Embryonic facial prominence (tissue), 1 donor: ENCODE measurements at regions not wholly inside any gene's neighbourhood (a gene's known extent, or its start where the extent isn't known, plus 50 kb on each side); places are given as distances from the start of the nearest gene placed in this dataset.
"Not testable (repeated sequence)": the region's sequence is repeated elsewhere in the genome, so short reads cannot be mapped to it uniquely, and the experiment has no call there.

Experiments
- DNase-seq: peaks from one replicate; pipeline ENCODE4 v3.0.0-alpha.2; 2016; ENCODE audit errors: extremely low spot score

DNA sequence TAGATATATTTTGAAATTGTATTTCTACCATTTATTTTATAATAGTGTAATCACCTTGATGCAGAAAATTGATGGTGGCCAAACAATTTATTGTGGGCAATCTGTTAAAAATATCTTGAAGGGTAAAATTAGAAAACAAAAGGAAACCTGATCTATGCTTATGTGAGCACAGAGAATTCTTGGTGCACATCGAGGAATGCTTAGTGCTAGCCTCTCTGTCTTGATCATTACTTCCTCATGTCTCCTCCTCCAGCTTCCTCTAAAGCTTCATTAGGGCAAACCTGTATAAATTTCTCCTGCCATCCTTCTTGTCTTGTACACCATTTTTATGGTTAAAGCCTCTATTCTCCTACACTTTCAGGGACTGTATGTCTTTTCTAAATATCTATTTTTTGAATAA is 725.8 kb downstream of the RAPGEF2 start:
- no peak for DNase-seq

DNA sequence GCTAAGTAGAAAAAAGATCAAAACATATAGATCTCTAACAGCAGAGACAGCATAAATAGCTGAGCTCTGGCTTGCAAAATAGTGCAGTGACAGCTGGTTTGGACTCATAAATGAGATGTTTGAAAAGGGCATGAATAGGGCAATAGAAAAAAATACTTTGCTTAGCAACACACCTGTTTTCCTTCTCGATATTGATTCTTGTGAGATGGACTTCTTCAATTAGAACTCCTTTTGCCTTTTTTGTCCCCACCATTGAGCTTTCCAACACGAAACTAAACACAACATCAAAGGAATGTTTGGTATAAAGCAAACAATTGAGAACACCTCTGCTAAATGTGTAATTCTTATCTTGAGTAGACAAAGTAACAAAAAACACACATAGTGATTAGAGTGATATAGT is 726.3 kb downstream of the RAPGEF2 start:
- DNase-seq: no peak

DNA sequence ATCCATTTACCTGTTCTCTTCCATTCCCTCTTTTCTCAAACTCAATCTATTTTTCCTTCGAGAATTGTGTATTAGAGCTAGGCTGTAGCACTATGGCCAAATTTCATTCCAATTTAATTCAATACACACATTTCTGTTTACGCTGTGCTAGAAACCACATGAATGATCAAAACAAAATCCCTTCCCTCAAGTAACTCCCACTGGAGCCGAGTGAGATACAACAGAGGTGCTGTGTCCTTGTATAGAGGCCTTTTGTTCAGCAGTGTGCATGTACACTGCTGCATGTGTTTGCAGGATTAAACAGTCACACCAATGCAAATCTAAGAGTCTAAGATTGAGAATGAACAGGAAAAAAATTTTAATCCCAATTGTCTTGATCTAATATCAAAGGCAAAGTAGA is 734.2 kb downstream of the RAPGEF2 start:
- DNase-seq: no peak

DNA sequence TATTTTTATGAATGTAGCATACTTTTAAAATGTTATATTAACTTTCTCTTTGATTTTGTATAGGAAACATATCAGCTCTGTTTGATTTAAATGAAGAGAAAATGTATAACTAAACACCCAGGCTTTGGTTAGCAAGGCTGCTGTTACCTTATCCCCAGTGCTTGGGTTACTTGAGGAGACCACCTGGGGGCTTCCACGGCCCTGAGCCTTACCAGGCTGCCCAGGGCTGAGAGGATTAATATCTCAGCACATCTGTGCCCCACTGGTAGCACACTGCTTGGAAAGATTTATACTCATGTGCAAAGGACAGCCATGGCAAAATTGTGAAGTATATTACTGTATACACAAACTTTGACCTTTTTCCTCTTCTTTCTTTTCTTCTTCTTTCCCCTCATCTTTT is 752.9 kb downstream of the RAPGEF2 start:
- DNase-seq: no peak

DNA sequence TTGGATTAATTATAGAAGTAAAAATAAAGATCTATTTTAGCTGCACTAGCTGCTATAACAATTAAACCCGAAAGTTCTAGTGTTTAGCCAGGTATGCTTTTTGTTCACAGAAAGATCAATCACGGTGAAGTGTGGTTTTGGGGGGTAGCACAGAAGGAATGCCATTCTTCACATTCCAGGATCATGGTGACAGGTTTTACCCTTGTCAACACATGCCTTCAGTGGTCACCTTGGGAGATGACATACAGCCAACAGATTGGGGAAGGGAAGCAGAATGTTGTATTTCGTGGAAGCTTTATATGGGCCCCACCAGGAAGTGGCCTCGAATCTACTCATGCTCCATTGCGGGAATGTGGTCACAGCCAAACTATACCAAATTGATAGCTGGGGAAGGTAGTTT is 753.6 kb downstream of the RAPGEF2 start:
- no peak for DNase-seq

DNA sequence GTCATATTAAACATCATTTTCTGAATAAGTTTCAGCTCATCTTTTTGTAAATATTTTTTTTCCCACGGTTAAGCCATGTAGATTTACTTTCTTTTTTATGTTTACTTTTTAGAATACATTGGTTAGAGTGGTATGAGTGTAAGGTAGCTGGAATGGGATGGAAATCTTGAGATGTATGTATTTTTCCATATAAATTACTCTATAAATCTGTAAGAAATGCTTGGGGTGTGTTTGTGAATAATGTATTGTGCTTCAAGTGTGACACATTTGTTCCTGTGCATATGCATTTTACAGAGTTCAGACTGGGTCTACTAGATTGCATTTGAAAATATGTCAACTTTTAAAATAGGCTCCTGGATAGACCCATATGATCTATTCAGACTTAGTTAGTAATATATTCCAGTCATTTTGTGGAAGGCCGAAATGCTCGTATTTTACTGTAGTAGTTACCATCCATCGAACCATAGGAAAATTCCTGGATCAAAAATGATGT is 756.8 kb downstream of the RAPGEF2 start:
- DNase-seq: no peak

DNA sequence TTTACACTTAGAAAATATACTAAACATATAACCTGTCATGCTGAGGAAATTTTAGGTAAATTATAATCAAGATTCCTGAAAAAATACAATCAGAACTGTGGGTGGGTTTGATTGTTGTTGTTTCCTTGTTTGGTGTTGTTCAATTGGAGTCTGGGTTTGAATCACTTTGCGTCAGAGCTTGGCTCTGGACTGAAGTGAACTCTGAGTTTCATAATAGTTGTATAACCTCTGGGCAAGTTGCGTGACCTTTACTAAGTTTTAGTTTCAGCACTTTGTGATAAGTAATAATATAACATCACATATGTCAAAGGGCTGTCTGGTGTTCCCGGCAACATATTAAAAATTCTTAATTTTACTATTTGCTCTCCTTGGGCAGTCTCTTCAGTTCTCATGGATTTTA is 758.1 kb downstream of the RAPGEF2 start:
- DNase-seq: no peak

DNA sequence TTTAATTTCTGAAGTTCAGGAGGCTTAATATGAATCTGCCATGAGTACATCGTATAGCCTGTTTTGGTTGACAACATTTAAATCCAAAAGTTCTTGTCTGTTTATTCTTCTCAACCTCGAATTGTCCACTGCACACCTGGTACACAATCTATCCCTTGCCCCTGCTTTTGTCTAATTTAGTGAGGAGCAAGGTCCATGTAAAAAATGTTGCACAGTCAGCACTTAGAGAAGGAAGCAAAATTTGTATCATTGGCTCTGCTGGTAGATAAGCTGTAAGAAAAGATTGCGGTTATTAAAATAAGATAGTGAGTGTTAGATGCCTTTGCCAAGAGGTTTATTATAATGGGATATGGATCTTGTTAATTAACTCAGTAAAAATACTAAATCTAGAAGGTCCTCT is 761.5 kb downstream of the RAPGEF2 start:
- no peak for DNase-seq

DNA sequence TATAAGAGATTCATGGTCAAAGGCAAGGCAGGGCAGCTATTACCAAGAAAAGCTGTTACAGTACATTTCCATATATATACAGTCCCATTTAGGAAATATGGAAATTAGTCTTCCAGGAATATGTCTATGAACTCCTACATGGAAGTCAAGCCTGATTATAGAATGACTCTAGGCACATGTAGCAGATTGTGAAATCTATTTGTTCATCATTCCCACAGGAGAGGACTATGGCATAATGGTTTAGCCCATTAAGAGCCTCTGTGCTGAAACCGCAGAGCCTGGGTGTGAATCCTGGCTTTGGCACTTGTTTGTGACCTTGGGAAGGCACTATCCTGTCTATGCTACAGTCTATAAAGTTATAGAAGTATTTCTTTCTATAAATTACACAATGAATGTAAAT is 764.8 kb downstream of the RAPGEF2 start:
- DNase-seq: no peak

DNA sequence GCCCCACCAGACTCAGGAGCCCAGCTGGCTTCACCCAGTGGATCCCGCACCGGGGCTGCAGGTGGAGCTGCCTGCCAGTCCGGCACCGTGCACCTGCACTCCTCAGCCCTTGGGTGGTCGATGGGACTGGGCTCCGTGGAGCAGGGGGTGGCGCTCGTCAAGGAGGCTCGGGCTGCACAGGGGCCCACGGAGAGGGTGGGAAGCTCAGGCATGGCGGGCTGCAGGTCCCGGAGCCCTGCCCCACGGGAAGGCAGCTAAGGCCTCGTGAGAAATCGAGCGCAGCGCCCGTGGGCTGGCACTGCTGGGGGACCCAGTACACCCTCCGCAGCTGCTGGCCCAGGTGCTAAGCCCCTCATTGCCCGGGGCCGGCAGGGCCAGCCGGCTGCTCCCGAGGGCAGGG is 766.1 kb downstream of the RAPGEF2 start:
- DNase-seq: not testable (repeated sequence)

DNA sequence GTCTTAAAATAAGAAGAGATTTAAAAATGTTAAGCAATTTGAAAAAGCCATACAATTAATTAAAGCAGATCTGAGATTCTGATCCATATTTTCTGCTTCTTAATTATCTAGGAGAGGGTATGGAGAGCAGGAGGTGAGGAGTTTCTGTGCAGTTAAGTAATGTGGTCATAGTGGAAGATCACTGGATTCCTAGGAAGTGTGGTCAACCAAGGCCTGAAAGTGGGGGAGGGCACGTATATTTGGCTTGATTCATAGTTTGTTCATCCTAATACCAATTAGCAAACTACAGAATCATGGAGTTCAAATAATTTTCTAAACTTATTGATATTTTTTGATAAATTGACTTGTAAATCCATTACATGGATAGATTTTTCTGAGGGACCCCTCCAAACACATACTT is 768.3 kb downstream of the RAPGEF2 start:
- no peak for DNase-seq

DNA sequence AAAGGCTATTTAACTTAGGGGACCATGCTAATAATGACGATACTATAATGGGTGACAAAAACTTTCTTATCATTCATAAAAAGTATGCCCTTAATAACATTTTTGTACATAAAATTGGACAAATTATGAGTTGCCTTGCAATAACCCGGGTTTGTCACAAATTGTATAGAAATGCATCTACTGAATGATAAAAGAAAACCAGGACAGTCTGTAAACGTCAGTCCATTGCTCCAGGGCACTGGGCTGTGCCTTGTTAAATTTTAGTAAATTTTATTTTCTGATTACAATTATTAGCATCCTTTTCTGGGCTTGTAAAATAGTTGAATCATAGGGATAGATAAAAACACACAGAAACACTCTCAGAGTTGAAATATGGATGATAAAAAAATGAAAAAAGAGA is 778.3 kb downstream of the RAPGEF2 start:
- DNase-seq: no peak

DNA sequence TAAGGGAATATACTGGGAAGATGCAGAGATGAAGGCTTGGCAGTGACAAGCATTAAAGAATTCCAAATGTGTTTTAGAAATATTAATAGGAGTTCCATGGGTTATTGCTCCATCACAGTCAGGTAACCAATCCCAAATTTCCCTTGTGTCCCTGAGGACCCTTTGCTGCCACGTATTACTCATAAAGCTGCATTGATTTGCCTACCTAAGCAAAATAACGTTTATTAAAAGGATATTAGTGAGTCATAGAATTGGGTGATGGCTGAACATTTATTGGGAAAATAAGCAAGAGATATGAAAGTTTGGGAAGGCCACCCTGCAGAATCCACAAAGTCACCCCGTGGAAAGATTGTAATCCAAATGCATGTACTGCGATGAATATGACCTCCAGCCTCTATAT is 782.1 kb downstream of the RAPGEF2 start:
- DNase-seq: no peak

DNA sequence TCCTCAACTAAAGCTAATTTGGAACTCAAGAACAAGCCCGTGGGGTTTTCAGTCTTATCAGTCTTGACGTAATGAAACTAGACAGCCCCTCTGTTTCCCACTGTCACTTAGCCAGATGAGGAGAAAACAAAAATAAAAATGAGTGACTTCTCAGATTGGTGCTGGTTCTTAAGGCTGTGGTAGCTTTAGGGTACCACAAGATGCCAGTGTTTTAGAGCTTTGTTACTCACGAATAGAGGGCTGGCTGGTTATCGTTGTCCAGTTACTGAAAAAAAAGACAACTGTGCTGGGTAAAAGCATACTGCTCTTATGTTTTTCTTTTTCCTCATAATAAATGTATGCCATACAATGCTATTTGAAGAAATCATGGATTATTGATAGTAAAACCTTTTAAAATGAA is 796.7 kb downstream of the RAPGEF2 start:
- no peak for DNase-seq

DNA sequence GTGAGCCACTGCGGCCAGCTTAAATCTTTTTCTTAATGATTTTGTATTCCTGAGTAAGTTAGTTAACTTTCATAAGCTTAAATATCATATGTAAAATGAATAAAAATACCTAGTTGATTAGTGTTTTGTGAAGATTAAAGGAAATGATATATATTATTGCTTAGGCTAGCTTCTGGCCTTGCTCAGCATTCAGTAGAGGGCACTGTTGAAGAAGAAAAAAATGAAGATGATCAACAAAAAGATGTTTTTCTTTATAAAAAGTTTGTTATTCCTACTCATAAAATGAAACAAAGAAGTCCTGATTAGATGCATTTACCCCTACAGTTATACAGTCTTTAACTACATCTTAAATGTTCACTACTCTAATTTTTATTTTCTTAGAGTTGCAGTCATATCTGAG is 797.7 kb downstream of the RAPGEF2 start:
- no peak for DNase-seq

DNA sequence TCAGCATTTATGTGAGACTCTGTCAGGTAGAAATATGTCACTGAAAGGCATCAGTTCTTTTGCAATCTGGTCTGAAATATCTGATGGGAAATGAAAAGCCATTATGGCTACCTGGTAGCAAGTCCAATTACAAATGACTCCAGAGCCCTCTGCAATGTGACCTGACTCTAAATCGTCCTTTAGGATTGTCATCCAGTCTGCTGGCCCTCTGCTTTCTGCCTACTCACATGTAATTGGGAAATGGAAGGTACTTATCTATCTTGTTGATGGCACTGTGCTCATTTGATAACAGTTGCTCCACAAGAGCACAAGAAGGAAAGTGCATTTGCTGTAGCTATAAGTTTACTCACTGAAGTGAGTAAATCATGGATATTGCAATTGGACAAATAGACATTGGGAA is 799.8 kb downstream of the RAPGEF2 start:
- no peak for DNase-seq

DNA sequence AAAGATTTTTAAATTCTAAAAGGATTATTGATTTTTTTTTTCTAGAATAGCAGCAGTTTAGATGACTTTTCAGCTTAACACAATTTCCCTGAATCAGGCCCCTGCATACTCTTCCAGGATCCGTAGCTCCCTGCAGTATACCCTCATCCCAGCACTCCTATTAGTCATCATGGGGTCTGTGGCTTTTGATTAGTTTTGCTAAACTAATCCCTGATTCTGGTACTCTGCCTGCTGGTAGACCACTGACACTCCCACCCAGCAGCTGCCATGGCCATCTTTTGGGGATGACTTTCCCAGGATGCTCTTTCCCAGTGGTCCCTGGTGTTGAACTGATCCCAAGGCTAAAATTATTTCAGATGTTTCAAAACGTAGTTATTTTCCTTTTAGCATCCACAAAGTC is 802.0 kb downstream of the RAPGEF2 start:
- no peak for DNase-seq

DNA sequence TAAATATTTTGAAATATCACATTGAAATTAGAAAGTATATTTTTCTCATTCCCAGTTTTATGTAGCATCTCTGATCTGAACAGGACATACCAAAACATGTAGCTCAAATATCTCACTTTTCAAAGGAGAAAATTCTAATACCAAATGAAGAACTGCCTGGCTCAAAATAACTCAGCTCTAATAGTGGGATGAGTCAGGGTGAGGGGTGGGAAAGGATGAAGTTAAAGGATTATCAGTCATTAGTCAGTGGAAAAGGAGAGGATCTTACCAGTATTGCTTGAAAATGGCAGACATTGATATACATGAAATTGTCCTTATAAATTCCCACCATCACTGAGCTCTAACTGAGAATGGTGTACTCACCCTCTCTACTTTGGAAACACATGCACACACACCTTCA is 803.2 kb downstream of the RAPGEF2 start:
- no peak for DNase-seq

DNA sequence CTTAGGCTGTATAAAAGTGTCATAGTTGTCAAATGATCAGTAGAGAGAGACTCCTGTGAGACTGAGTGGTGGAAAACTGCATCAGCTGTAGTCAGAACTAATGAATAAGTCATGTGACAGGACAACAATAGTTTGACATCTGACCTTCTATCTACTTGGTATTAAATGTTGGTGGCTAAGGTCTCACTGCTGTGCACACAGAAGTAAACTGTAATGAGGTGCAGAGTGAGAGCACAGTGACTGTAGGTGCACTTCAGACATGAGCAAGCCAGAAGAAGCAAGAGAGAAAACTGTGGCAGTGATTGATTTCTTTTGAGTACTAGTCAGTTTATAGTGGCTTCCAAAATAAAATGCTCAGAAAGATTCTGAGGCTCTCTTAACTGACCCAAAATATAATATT is 803.6 kb downstream of the RAPGEF2 start:
- no peak for DNase-seq

DNA sequence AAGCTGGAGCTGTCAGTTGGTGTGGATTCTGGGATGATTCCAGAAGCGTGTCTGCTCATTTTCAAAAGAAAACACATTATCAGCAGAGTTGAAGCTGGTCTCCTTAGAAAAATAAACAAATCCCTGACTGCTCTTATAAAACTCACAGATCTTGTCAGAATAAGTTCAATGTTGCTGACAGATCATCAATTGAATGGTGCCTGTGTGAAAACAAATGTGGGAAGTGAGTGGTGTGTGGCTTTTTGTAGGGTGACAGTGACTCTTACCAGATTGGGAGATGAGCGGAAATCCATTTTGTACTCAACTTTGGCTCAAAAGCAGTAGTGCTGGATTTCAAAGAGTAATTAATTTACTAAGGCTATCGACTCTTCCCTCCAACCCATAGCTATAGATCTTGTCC is 807.8 kb downstream of the RAPGEF2 start:
- DNase-seq: no peak

DNA sequence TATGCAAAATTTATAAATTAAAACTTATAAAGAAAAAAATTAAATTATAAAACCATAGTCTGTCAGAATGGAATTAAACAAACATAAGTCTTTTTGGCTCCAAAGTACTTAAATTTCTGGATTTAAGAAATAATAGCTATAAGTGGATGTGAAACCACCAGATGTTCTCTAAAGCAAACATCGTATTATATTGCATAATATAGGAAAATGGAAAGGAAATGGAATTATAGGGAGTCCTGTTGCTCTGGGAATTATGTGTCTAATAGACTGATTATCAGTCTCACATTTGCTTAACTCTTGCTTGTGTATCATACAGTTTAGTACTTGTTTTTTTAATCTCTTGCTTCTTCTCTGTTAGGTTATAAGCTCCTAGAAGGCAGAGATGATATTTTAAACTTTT is 819.2 kb downstream of the RAPGEF2 start:
- DNase-seq: no peak

DNA sequence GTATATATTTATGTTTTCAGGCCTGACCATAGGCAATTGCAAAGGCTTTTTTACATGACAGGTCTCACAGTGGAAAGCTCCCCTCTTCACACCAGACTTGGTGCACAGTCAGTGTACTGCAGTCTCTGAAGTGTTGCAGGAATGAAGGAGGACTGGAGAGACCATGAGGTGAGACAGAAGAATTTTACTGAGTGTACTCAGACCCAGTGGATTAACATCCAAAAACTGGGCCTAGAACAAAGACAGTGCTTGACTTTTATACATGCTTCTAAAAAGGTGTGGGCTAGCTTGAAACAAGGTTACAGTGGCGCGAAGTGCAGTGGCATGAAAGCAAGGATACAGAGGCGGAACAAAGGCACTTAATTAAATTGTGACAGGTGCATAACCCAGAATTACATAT is 822.9 kb downstream of the RAPGEF2 start:
- DNase-seq: no peak

DNA sequence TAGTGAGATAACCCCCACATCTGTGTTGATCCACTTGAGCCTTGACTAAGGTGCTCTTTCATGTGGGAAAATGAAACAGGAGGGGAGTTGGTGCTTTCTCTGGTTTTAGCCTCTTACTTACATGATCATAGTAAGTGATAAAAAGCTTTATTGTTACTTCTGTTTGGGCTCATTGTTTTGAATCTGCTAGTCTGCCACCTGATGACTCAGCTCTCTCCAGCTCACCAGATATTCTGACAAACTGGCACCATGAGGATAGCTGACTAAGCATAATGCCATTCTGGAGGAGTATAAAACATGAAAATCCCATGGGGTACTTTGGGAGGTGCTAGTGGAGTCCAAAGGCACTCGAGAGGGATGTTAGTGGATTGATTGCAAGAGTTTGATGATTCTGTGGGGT is 824.0 kb downstream of the RAPGEF2 start:
- no peak for DNase-seq

DNA sequence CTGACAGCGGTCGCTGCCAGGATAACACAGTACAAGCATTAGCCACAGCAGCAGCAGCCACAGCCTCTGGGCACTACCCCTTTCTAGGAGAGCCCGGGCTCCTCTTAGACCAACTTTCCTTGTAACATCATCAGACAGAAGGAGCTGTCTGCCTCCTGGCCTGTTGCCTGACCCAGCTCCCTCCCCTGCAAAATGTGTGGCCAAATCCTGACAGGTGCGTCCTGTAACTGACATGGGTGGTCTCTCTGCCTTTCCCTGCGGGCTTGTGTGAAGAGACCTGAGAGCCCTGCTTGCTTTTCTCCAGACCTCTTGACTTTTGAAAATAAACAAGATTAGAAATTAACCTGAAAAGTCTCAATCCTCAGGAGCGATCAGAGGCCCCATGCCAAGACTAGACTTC is 824.9 kb downstream of the RAPGEF2 start:
- DNase-seq: no peak

DNA sequence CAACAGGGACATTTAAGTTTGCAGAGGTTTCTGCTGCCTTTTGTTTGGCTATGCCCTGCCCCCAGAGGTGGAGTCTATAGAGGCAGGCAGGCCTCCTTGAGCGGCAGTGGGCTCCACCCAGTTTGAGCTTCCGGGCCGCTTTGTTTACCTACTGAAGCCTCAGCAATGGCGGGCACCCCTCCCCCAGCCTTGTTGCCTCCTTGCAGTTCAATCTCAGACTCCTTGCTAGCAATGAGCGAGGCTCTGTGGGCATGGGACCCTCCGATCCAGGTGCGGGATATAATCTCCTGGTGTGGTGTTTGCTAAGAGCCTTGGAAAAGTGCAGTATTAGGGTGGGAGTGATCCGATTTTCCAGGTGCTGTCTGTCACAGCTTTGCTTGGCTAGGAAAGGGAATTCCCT is 831.7 kb downstream of the RAPGEF2 start:
- not testable (repeated sequence) for DNase-seq
